Activated CD8-positive, alpha-beta memory T cell treated with anti-CD3 and anti-CD28 coated beads for 1 hour (primary cell): ENCODE measurements at regions not wholly inside any gene's neighbourhood (a gene's known extent, or its start where the extent isn't known, plus 50 kb on each side); places are given as distances from the start of the nearest gene placed in this dataset.
"Not testable (repeated sequence)": the region's sequence is repeated elsewhere in the genome, so short reads cannot be mapped to it uniquely, and the experiment has no call there.

Experiments used
- DNase-seq, 2 donors: peaks; one replicate each; pipeline ENCODE4 v3.0.0-alpha.2; 2020; ENCODE audit warnings: low read depth in 1 of 2; ENCODE audit errors: extremely low read depth in 1 of 2

GRCh38 chrX:41033299-41033698 lies 51.9 kb upstream of the USP9X start:
- DNase-seq: no peak

- DNase-seq: not testable (repeated sequence)
Measured at GRCh38 chrX:41034902-41035301, 50.3 kb upstream of the USP9X start.
